ENCODE measurements at regions not wholly inside any gene's neighbourhood (a gene's known extent, or its start where the extent isn't known, plus 50 kb on each side); places are given as distances from the start of the nearest gene placed in this dataset.

GRCh38 chr14:22449600-22449905, 139.5 kb downstream of the DAD1 start:
- DNase-seq = no peak

GRCh38 chr14:22448905-22449599, 140.0 kb downstream of the DAD1 start:
- no peak for DNase-seq

GRCh38 chr14:22448035-22448904, 140.8 kb downstream of the DAD1 start:
- DNase-seq = no peak

GRCh38 chr14:22438742-22439141, 150.3 kb downstream of the DAD1 start:
- DNase-seq = no peak

- DNase-seq = no peak
These were observed 154.0 kb downstream of the DAD1 start for GRCh38 chr14:22434901-22435550.

GRCh38 chr14:22434030-22434429, 155.0 kb downstream of the DAD1 start:
- no peak for DNase-seq

- DNase-seq = no peak
These were observed 156.0 kb downstream of the DAD1 start for GRCh38 chr14:22433069-22433468.

GRCh38 chr14:22432348-22432976, 156.6 kb downstream of the DAD1 start:
- no peak for DNase-seq

- DNase-seq = no peak
These were observed 159.3 kb downstream of the DAD1 start for GRCh38 chr14:22429546-22430294.

GRCh38 chr14:22428700-22429291, 160.2 kb downstream of the DAD1 start:
- DNase-seq = no peak

- DNase-seq = no peak
These were observed 161.2 kb downstream of the DAD1 start for GRCh38 chr14:22427771-22428231.

GRCh38 chr14:22426711-22427110, 162.3 kb downstream of the DAD1 start:
- no peak for DNase-seq

- no peak for DNase-seq
These were observed 165.1 kb downstream of the DAD1 start for GRCh38 chr14:22423958-22424357.

- DNase-seq = no peak
These were observed 166.8 kb downstream of the DAD1 start for GRCh38 chr14:22422238-22422637.

- DNase-seq = no peak
These were observed 168.3 kb downstream of the DAD1 start for GRCh38 chr14:22420598-22421186.

- no peak for DNase-seq
These were observed 169.4 kb downstream of the DAD1 start for GRCh38 chr14:22419620-22420019.

GRCh38 chr14:22418631-22419030, 170.4 kb downstream of the DAD1 start:
- DNase-seq = no peak

- DNase-seq = no peak
These were observed 171.1 kb downstream of the DAD1 start for GRCh38 chr14:22417914-22418313.

GRCh38 chr14:22416193-22416592, 172.8 kb downstream of the DAD1 start:
- DNase-seq = no peak

GRCh38 chr14:22415605-22415959, 173.4 kb downstream of the DAD1 start:
- no peak for DNase-seq

- no peak for DNase-seq
These were observed 174.0 kb downstream of the DAD1 start for GRCh38 chr14:22414876-22415604.

Measured in stimulated activated CD4-positive, alpha-beta T cell treated with anti-CD3 and anti-CD28 coated beads, Interleukin-4, amount 100 ng/mL, for 24 hours (primary cell).